GM18873 (cell line): ENCODE measurements at regions not wholly inside any gene's neighbourhood (a gene's known extent, or its start where the extent isn't known, plus 50 kb on each side); places are given as distances from the start of the nearest gene placed in this dataset.
"Not testable (repeated sequence)": the region's sequence is repeated elsewhere in the genome, so short reads cannot be mapped to it uniquely, and the experiment has no call there.

Experiments used
- ATAC-seq: cut with Tn5 transposase; IDR thresholded peaks from one replicate; pipeline ENCODE4 v1.9.1; 2021; ENCODE audit warnings: mild to moderate bottlenecking, moderate library complexity, moderate number of reproducible peaks; ENCODE audit not compliant: unreplicated experiment, low FRiP score

DNA sequence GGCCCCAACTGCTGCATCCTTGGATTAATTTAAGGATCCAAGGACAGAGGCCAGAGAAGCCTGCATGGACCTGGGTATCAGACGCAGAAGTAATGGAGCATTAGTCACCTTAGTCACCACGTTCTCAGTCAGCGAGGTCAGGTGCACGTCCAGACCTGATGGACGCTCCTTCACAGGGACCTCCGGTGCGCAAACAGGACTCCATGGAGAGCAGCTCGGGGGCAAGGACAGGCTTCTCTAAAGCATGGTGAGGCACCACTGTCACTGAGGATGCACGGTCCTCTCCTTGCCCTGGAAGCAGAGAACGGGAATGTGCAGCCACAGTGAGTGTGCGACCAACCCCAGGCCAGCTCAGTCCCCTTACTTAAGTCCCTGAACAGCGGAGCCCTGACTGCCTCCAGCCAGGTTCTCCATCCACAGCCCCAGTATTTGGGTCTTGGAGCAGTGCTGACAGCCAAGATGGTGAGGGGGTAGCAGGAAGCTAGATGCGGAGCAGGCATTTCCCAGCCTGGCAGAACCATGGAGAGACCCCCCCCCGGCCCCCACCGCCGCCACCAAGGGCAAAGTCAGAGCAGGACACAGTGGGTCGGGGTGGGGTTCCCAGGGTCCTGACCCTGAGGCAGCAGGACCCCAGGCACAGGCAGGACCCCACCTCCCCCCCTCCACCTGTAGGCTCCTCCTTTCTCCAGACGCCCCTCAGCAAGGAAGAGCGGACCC, 253.4 kb upstream of the SFSWAP start:
- ATAC-seq, result no peak

- no peak for ATAC-seq
Measured at GRCh38 chr12:131458048-131458374, 252.9 kb upstream of the SFSWAP start.

DNA sequence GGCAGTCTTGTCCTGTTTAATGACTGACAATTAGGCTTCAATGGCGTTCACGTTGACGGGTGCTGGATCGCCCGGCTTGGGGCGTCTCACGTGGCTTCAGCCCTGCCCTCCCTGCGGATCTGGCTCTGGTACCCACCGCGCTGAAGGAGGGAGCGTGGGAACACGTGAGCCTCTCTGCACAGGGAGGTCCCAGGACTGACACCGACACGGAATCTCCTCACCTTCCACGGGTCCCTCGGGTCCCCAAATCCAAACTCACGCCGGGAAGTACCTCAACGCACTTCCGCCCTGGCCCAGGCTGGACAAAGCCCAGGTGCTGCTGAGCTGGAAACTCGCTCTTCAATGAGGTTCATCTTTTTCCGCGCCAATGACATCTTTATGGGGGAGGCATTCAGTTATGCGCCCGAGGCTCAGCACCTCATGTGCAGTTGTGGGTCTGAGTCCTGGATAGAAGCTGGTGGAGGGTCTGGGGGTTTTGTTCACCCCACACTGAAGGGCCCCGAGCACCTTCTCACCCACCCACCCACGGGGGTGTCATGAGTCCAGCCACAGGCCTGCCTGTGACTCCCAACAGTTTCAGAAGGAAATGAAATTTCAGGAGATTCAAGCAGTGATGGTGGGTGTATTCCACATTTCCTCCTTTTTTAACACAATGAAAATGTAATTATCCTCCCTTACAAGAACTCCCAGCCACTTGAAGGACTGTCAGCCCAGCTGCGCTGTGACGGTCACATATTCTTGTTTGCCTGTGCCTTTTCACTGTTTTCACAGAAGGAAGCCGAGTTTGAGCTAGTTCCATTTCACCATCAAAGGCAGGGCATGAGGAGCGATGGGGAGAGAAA, 251.7 kb upstream of the SFSWAP start:
- no peak for ATAC-seq

GRCh38 chr12:131459773-131460365, 251.0 kb upstream of the SFSWAP start:
- no peak for ATAC-seq

GRCh38 chr12:131460520-131460919, 250.4 kb upstream of the SFSWAP start:
- ATAC-seq, result no peak

DNA sequence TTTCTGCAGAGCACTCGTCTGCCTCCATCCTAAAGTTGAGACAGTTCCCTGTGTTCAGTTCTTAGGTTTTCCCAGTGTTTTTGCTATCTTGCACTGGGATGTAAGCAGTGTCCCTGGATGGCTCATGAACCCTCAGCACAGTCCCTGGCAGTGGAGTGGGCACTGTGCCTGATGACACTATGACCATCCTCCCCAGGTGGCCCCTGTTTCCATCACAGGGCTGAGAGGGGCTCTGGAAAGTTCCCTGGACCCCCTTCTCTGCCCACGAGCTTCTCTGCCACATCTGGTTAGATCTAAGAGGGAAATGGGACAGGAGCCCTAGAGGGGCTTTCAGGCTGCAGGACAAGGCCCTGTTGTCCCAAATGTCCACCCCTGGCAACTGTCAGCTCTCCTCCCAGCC, 249.8 kb upstream of the SFSWAP start:
- no peak for ATAC-seq

GRCh38 chr12:131463174-131463573, 247.7 kb upstream of the SFSWAP start:
- ATAC-seq, result no peak

GRCh38 chr12:131464081-131464480, 246.8 kb upstream of the SFSWAP start:
- ATAC-seq, result no peak

GRCh38 chr12:131466306-131466705, 244.6 kb upstream of the SFSWAP start:
- no peak for ATAC-seq

DNA sequence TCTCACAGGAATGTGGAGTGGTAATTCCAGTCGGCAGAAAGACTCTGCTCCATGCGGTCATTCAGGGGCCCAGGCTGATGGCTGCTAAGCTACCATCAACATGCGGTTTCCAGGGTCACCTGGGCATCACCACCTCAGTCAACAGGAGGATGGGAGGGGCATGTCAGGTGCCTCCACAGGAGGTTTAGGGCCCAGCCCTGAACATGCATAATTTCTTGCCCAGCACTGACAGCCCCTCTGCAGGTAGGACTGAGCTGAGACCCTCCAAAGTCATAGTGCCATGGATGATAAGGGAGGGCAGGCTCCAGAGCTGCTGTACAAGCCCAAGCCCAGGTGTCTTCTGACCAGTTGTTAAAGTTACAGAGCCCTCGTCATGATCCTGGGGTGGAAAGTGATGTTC, 244.0 kb upstream of the SFSWAP start:
- ATAC-seq, result no peak

- no peak for ATAC-seq
Measured at GRCh38 chr12:131468206-131468605, 242.7 kb upstream of the SFSWAP start.

- ATAC-seq, result not testable (repeated sequence)
Measured at GRCh38 chr12:131469945-131470344, 240.9 kb upstream of the SFSWAP start.

DNA sequence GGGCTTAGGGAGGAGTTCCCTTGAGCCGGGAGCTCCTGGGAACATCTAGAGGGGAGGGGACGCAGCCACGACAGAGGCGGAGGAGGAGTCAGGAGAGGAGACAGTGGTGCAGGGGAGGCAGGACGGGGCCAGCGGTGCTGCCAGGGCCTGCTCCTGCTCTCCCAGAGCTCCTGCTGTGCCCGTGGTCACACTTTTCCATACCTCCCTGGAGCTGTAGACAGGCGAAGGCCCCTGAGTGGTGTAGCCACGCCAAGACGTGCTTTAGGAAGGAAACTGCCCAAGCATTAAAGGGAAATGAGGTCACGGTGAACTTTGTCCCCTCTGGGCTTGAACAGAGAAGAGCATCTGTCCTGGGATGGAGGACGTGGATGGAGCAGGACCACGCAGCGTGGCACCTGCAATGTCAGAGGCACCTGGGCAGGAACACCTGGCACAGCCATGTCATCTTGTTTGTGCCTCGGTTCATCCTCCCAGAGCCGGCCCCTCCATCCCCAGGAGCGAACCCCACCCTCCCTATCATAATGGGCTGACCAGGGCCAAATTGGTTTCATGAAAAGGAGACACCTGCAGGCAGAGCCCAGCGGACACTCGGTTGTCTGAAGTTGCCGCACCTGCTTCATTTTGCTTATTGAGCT, 239.5 kb upstream of the SFSWAP start:
- ATAC-seq, result no peak

GRCh38 chr12:131471946-131472732, 238.8 kb upstream of the SFSWAP start:
- ATAC-seq, result no peak

GRCh38 chr12:131473261-131473660, 237.6 kb upstream of the SFSWAP start:
- no peak for ATAC-seq

DNA sequence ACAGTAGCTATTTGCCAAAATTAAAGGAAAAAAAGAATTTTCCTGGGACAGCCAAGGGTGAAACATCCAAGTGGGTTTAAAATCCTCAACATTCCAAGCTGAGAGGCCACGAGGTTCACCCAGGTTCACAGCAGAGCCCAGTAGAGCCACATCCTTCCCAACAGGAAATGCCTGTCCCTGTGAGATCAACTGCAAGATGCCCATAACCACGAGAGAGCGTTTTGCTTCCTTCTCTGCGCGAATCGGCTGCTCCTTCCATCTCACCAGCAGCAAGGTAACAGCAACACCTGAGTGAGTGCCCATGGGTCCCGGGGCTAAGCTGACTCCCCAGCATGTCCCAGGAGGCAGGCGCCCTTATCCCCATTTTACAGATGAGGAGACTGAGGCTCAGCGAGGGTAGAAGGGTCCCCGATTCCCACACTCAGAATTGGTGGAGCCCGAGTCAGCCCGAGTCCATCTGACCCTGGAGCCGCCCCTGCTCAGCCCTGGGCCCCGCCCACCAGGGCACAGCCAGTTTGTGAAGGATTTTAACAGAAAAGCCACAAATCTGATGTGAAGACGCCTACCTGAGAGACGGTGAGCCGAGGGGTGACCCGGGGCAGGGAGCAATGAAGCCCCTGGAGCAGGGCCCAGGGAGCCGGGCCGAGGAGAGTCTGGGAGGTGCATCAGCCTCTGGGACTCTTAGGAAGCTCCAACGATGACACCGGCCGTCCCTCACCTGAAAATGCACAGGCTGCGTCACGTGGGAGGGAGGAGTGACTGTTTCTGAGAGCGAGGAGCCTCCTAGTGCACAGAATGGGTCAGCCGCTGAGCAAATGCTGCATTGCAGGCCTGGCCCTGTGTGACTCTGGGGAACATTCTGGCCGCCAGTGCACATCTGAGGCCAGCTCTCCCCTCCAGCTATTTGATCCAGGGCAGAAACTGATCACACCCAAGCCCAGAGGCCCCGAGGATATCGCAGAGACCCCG, 236.9 kb upstream of the SFSWAP start:
- no peak for ATAC-seq

- ATAC-seq, result not testable (repeated sequence)
Measured at GRCh38 chr12:131475012-131475411, 235.9 kb upstream of the SFSWAP start.

DNA sequence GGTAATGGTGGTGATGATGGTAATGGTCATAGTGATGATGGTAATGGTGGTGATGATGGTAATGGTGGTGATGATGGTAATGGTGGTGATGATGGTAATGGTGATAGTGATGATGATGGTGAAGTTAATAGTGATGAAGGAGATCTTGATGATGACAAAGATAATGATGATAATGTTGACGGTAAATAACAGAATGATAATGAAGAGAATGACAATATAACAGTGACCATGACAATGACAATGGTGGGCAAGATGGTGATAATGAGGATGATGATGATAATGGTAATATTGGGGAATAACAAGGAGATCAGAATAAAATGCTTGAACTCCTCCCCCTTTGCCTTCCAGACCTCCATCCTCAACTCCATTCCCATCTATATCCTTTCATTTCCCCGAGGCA, 233.3 kb upstream of the SFSWAP start:
- no peak for ATAC-seq

DNA sequence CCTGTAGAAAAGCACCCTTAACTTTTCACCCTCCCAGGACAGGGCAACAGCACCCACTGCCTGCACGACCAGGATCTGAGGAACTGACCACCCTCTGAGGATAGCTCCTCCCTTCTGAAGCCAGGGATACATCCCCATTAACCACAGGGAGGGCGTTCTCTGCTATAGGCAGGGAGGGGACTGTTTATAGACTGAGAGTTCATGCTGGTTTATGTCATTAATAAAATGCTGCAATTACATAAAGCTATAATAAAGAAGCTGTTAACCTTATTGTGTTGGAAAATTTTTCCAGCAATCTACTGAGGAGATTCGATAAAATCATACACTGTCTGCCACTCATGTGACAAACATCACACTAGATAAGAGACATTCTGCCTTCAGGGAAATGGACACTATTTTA, 232.4 kb upstream of the SFSWAP start:
- ATAC-seq, result no peak
